ENCODE measurements at regions not wholly inside any gene's neighbourhood (a gene's known extent, or its start where the extent isn't known, plus 50 kb on each side); places are given as distances from the start of the nearest gene placed in this dataset.
"Not testable (repeated sequence)": the region's sequence is repeated elsewhere in the genome, so short reads cannot be mapped to it uniquely, and the experiment has no call there.

DNA sequence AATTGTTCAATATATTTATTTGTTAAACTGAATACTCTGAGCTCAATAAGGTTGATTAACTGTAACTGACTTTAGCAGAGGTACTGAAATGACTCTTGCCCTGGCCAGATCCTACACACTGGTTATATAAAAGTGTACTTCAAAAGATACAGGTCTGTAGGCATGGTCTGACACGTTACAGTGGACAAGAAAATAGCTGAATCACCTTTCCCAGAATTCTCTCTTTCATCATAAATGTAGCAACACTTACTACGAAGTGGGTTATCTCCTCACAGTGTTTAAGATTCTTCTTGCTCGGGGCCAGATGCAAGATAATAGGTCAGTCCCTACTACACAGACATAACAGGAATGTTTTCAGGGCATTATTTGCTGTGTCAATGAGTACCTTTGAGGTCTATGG lies 107.0 kb upstream of the ZC3H15 start:
- TF ChIP-seq, protein P1, sequence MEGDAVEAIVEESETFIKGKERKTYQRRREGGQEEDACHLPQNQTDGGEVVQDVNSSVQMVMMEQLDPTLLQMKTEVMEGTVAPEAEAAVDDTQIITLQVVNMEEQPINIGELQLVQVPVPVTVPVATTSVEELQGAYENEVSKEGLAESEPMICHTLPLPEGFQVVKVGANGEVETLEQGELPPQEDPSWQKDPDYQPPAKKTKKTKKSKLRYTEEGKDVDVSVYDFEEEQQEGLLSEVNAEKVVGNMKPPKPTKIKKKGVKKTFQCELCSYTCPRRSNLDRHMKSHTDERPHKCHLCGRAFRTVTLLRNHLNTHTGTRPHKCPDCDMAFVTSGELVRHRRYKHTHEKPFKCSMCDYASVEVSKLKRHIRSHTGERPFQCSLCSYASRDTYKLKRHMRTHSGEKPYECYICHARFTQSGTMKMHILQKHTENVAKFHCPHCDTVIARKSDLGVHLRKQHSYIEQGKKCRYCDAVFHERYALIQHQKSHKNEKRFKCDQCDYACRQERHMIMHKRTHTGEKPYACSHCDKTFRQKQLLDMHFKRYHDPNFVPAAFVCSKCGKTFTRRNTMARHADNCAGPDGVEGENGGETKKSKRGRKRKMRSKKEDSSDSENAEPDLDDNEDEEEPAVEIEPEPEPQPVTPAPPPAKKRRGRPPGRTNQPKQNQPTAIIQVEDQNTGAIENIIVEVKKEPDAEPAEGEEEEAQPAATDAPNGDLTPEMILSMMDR (IDR thresholded peaks at IDR 0.05; ENCODE audit: low read depth, low read length) = no peak
- H3K9me3 ChIP-seq = no peaks in the 10 kb centered on the region
- no peaks in the 10 kb centered on the region for H3K36me3 ChIP-seq
- H3K27me3 ChIP-seq = no peaks in the 10 kb centered on the region
- H3K4me3 ChIP-seq (ENCODE audit: low read depth, low read length) = no peak overlapping the region
- no peak for DNase-seq
- no peaks in the 10 kb centered on the region for H3K4me1 ChIP-seq

DNA sequence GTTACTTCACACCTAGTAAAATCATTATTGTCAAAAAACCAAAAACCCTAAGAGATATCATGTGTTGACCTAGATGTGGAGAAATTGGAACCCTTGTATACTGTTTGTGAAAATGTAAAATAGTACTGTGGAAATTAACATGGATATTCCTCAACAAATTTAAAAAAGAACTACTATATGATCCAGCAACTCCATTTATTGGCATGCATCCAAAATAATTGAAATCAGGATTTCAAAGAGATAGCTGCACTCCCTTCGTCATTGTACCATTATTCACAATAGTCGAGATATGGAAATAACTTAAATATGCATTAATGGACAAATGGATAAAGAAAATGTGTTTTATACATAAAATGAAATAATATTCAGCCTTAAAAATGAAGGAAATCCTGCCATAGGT lies 105.3 kb upstream of the ZC3H15 start:
- Histone ChIP-seq H3K4me3 (ENCODE audit: low read depth, low read length) (no peak overlapping the region), H3K4me1 (no peaks in the 10 kb centered on the region), H3K36me3 (no peaks in the 10 kb centered on the region), H3K9me3 (no peaks in the 10 kb centered on the region), H3K27me3 (no peaks in the 10 kb centered on the region)
- TF ChIP-seq, protein P1 (IDR thresholded peaks at IDR 0.05; ENCODE audit: low read depth, low read length) = no peak
- DNase-seq = no peak

DNA sequence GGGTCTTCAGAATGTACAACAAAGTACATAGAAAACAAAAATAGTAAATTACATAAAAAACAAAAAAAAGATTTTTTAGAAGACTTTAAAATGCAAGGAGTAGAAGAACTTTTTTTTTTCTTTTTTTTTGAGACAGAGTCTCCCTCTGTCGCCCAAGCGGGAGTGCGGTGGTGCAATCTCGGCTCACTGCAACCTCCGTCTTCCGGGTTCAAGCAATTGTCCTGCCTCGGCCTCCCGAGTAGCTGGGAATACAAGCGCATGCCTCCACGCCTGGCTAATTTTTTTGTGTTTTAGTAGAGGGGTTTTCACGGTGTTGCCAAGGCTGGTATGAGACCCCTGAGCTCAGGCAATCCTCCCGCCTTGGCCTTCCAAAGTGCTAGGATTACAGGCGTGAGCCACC lies 104.5 kb upstream of the ZC3H15 start:
- H3K4me3 ChIP-seq (ENCODE audit: low read depth, low read length) = no peak overlapping the region
- H3K9me3 ChIP-seq = no peaks in the 10 kb centered on the region
- no peaks in the 10 kb centered on the region for H3K36me3 ChIP-seq
- DNase-seq = no peak
- TF ChIP-seq, protein P1 (IDR thresholded peaks at IDR 0.05; ENCODE audit: low read depth, low read length) = no peak
- no peaks in the 10 kb centered on the region for H3K27me3 ChIP-seq
- no peaks in the 10 kb centered on the region for H3K4me1 ChIP-seq

DNA sequence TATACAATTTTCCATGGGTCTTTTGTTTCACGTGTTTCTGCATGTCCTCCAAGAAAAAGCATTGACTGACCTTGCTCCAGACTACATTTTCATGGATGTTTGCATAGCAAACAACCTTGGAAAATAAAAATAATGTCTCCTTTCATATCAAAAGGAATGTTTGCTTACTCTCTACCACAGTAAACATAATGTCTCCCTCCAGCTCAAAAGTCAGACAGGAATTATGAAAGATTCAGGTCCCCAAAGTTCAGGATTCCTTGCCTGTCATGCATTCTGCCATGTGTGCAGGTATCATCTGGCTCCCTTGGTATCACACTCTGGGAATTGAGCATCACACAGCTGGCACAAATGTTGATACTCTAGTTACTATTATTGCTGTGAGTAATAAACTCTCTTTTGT lies 103.1 kb upstream of the ZC3H15 start:
- no peaks in the 10 kb centered on the region for H3K4me1 ChIP-seq
- no peak for DNase-seq
- H3K27me3 ChIP-seq = no peaks in the 10 kb centered on the region
- H3K36me3 ChIP-seq = no peaks in the 10 kb centered on the region
- H3K4me3 ChIP-seq (ENCODE audit: low read depth, low read length) = no peak overlapping the region
- TF ChIP-seq, protein P1 (IDR thresholded peaks at IDR 0.05; ENCODE audit: low read depth, low read length) = no peak
- H3K9me3 ChIP-seq = no peaks in the 10 kb centered on the region

DNA sequence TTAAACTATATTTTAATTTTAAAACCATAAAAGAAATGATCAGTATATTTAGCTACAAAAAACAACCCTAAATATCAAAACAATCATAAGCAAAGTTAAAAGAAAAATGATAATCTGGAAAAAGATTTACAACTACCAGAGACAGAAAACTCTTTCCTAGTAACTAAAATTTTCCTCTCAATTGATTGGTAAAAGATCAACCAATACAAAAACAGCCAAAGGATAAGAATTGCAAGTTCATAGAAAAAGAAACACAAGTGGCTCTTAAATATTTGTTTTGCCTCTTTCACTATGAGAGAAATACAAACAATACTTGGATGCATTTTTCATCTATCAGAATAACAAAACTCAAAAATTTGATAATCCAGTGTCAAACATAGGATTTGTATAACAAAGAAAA lies 101.8 kb upstream of the ZC3H15 start:
- Histone ChIP-seq H3K27me3 (no peaks in the 10 kb centered on the region), H3K9me3 (no peaks in the 10 kb centered on the region), H3K4me1 (no peaks in the 10 kb centered on the region), H3K36me3 (no peaks in the 10 kb centered on the region), H3K4me3 (ENCODE audit: low read depth, low read length) (no peak overlapping the region)
- TF ChIP-seq, protein P1 (IDR thresholded peaks at IDR 0.05; ENCODE audit: low read depth, low read length) = no peak
- no peak for DNase-seq

DNA sequence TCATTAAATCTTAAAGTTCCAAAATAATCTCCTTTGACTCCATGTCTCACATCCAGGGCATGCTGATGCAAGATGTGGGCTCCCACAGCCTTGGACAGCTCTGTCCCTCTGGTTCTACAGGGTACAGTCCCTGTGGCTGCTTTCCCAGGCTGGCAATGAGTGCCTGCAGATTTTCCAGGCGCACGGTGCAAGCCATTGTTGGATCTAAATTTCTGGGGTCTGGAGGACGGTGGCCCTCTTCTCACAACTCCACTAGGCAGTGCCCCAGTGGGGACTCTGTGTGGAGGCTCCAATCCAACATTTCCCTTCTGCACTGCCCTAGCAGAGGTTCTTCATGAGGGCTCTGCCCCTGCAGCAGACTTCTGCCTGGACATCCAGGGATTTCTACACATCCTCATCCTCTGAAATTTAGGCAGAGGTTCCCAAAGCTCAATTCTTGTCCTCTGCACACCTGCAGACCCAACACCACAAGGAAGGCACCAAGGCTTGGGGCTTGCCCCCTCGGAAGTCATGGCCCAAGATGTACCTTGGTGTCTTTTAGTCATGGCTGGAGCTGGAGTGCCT lies 100.3 kb upstream of the ZC3H15 start:
- H3K36me3 ChIP-seq; H3K27me3 ChIP-seq; H3K9me3 ChIP-seq; H3K4me1 ChIP-seq; DNase-seq; H3K4me3 ChIP-seq (ENCODE audit: low read depth, low read length): not testable (repeated sequence)

Data from BE2C (cell line).